K562 (cell line): ENCODE measurements at regions not wholly inside any gene's neighbourhood (a gene's known extent, or its start where the extent isn't known, plus 50 kb on each side); places are given as distances from the start of the nearest gene placed in this dataset.

Experiments used
- JUND ChIP-seq, 2 experiments: IDR thresholded peaks; 2 replicates in 1 of 2; 3 replicates in 1 of 2; pipeline ENCODE4 v1.6.1; 2011; ENCODE audit warnings: borderline replicate concordance in 2 of 2, low read depth in 2 of 2, low read length in 2 of 2, improper control_type of control experiment in 1 of 2, missing biosample characterization in 1 of 2, missing genetic modification characterization in 1 of 2, missing genetic modification reagents in 1 of 2
- SAFB ChIP-seq: fragments of 200-400 bp; formaldehyde crosslinking; IDR thresholded peaks from 2 replicates; pipeline ENCODE4 v1.6.1; 2017; ENCODE audit warnings: low read depth, low read length, borderline replicate concordance
- THRA ChIP-seq: fragments of 450-650 bp; IDR thresholded peaks from 2 replicates; pipeline ENCODE4 v1.6.1; 2017; ENCODE audit warnings: mild to moderate bottlenecking, moderate library complexity

DNA sequence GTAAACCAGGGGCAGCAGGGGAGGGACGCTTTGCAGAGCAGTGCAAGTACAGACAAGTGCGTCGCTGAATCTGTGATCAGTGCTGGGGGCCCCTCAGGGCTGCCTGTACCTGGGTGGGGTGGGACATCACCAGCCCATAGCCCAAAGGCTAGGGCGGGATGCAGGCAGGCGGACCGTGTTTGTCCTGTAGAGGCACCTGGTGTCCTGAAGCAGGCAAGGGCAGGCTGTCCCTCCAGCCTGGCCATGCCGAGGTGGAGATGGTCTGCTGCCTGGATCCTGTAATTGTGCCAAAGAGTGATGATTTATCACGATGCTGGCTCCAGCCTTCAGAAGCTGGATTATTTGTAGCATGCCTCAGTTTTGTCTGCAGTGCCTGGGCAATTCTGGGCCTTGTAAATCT is 137.9 kb upstream of the GSE1 start:
- no peak for TF ChIP-seq SAFB
- TF ChIP-seq JUND (IDR thresholded peaks at IDR 0.05; ENCODE audit: borderline replicate concordance, low read depth, low read length): no peak
- TF ChIP-seq JUND (tag; IDR thresholded peaks at IDR 0.05; ENCODE audit: borderline replicate concordance, low read depth, low read length): no peak
- TF ChIP-seq THRA: no peak
